T-helper 9 cell (primary cell): ENCODE measurements at regions not wholly inside any gene's neighbourhood (a gene's known extent, or its start where the extent isn't known, plus 50 kb on each side); places are given as distances from the start of the nearest gene placed in this dataset.

Source experiments
- DNase-seq: peaks from one replicate; pipeline ENCODE4 v3.0.0-alpha.2; 2020

- DNase-seq = no peak
Measured at GRCh38 chr10:83037653-83038052, 1101.7 kb upstream of the GHITM start.

GRCh38 chr10:83038631-83039030 lies 1100.7 kb upstream of the GHITM start:
- DNase-seq = no peak

- DNase-seq = no peak
Measured at GRCh38 chr10:83045731-83046130, 1093.6 kb upstream of the GHITM start.

GRCh38 chr10:83050815-83051214 lies 1088.5 kb upstream of the GHITM start:
- DNase-seq = no peak

- no peak for DNase-seq
Measured at GRCh38 chr10:83062871-83063270, 1076.4 kb upstream of the GHITM start.

- DNase-seq = no peak
Measured at GRCh38 chr10:83073472-83073871, 1065.8 kb upstream of the GHITM start.

GRCh38 chr10:83075016-83075814 lies 1064.1 kb upstream of the GHITM start:
- DNase-seq = no peak

GRCh38 chr10:83075815-83076355 lies 1063.4 kb upstream of the GHITM start:
- DNase-seq = no peak

GRCh38 chr10:83076443-83076842 lies 1062.9 kb upstream of the GHITM start:
- no peak for DNase-seq

- no peak for DNase-seq
Measured at GRCh38 chr10:83078160-83078559, 1061.1 kb upstream of the GHITM start.

- DNase-seq = no peak
Measured at GRCh38 chr10:83078645-83079044, 1060.7 kb upstream of the GHITM start.

GRCh38 chr10:83083831-83084230 lies 1055.5 kb upstream of the GHITM start:
- DNase-seq = no peak

GRCh38 chr10:83089335-83089734 lies 1050.0 kb upstream of the GHITM start:
- no peak for DNase-seq

GRCh38 chr10:83104616-83105015 lies 1034.7 kb upstream of the GHITM start:
- no peak for DNase-seq

- DNase-seq = no peak
Measured at GRCh38 chr10:83108565-83109333, 1030.6 kb upstream of the GHITM start.

GRCh38 chr10:83119346-83119745 lies 1020.0 kb upstream of the GHITM start:
- no peak for DNase-seq

- no peak for DNase-seq
Measured at GRCh38 chr10:83122336-83122735, 1017.0 kb upstream of the GHITM start.

- no peak for DNase-seq
Measured at GRCh38 chr10:83127942-83128575, 1011.2 kb upstream of the GHITM start.

GRCh38 chr10:83140811-83141210 lies 998.5 kb upstream of the GHITM start:
- DNase-seq = no peak

- no peak for DNase-seq
Measured at GRCh38 chr10:83142074-83142563, 997.2 kb upstream of the GHITM start.

GRCh38 chr10:83144461-83144860 lies 994.8 kb upstream of the GHITM start:
- DNase-seq = no peak

GRCh38 chr10:83153714-83154113 lies 985.6 kb upstream of the GHITM start:
- DNase-seq = no peak

- DNase-seq = no peak
Measured at GRCh38 chr10:83164156-83164555, 975.2 kb upstream of the GHITM start.
